GM18909 (cell line): ENCODE measurements at regions not wholly inside any gene's neighbourhood (a gene's known extent, or its start where the extent isn't known, plus 50 kb on each side); places are given as distances from the start of the nearest gene placed in this dataset.
"Not testable (repeated sequence)": the region's sequence is repeated elsewhere in the genome, so short reads cannot be mapped to it uniquely, and the experiment has no call there.

Source experiments
- ATAC-seq: cut with Tn5 transposase; IDR thresholded peaks from one replicate; pipeline ENCODE4 v1.9.1; 2021; ENCODE audit warnings: mild to moderate bottlenecking; ENCODE audit not compliant: unreplicated experiment, poor library complexity

DNA sequence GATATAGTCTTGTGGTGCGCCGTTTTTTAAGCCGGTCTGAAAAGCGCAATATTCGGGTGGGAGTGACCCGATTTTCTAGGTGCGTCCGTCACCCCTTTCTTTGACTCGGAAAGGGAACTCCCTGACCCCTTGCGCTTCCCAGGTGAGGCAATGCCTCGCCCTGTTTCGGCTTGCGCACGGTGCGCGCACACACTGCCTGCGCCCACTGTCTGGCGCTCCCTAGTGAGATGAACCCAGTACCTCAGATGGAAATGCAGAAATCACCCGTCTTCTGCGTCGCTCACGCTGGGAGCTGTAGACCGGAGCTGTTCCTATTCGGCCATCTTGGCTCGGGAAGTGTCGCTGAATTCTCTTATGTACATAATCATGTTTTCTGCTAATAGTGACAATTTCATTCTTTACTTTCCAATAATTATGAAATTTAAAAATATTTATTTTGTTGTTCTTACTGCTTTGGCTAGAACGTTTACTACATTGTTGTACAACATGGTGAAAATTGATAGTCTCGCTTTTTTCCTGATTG, 61.2 kb upstream of the MINDY3 start:
- ATAC-seq = not testable (repeated sequence)

DNA sequence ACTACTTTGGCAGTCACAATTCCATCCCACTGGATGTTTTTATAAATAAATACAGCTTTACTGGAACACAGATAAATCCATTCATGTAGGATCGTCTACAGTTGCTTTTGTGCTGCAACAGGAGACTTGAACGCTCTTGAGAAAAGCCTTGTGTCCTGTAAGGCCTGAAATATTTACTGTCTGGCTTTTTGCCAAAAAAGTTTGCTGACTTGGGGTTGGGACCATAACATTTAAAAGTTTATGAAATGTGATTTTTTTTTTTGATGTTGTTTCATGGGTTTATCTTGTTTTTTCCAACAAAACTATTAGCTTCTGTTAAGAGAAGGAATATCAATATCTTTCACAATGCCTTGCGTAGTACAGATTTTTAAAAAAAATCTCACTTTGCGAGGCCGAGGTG, 71.1 kb upstream of the MINDY3 start:
- ATAC-seq = no peak

DNA sequence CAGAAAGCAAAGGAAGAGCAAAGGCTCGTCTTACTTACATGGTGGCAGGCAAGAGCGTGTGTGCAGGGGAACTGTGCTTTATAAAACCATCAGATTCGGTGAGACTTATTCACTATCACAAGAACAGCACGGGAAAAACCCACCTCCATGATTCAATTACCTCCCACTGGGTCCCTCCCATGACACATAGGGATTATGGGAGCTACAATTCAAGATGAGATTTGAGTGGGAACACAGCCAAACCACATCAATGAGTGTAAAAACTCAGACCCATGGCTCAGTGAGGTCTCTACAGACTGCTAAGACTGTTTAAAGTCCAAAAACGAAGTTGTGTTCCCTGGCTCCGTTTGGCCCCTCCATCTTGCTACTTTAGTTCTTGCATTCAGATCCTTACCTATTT, 79.2 kb upstream of the MINDY3 start:
- ATAC-seq = not testable (repeated sequence)

DNA sequence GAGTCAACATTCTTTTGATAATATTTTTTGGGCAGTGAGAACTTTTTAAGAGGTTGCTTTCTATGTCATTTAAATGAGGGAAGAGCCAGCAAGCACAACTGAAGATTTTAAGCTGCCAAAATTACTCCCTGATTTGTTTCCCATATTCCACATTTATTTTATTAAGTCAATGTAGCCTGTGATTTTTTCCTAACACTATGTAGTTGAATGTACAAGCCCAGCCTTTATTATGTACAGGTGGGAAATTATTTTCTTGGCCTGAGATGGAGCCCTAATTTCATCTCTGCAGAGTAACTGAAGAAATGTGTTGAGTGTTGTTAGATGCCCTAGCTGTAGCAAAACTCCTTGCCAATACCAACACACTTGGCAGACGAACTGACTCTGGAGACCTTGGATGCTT, 83.1 kb upstream of the MINDY3 start:
- ATAC-seq = no peak

DNA sequence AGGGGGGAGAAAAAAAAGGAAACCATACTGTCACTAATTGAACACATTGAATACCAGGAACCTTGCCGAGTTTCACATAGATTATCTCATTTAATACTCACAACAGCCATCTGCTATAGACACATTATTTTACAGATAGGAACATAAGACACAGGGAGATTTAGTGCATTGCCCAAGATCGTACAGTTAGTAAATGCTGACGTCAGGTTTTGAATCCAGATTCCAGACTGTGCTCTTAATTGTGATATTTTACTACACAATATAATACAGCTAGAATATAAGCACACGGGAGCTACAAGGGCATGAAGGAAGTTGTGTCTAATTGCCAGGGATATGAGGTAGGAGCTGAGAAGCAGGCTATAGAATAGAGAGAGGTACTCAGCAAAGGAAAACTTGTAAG, 93.9 kb upstream of the MINDY3 start:
- no peak for ATAC-seq

DNA sequence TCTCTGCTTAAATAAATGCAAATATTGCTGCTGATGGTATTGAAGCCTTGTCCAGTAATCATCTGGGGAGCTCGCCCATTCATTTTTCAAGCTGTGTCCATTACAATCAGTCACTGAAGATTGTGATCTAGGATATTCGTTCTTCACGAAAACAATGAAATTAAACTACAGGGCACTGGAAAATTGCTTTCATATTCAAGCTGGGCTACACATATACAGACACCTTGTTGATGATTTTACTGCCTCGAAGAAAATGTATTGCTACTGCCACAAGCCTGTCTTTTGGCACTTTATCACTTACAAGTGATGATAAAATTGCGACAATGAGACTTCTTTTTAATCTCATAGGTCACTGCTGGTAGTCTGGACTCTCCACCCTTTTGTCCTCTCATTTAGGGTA, 100.0 kb upstream of the MINDY3 start:
- ATAC-seq = no peak

DNA sequence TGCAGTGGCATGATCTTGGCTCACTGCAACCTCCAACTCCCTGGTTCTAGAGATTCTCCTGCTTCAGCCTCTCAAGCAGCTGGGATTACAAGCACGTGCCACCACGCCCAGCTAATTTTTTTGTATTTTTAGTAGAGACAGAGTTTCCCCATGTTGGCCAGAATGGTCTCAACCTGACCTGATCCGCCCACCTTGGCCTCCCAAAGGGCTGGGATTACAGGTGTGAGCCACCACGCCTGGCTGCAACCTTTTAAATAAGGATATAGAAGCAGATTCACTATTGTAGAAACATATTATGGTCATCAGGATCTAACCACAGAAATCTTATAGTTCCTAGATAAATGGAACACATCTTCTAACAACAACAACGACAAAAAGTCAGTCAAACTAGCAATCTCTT, 112.4 kb upstream of the MINDY3 start:
- not testable (repeated sequence) for ATAC-seq

DNA sequence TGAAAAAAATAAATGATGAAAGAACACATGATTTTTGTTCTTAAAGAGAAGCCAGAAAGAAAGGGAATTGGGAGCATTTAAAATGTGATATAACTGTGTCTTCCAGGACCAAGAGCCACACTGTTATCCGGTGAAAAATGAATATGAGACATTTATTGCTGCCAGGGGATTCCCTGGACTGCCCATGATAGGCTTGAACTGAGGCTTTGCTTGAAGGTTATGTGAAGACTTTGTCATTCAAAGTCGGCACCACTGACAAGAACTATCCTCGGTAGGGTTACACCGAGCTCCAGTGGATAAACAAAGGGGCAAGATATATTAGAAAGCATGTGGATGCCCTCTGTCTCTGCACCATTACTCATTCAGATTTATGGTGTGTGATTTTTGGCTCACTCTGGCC, 125.4 kb upstream of the MINDY3 start:
- ATAC-seq = no peak

DNA sequence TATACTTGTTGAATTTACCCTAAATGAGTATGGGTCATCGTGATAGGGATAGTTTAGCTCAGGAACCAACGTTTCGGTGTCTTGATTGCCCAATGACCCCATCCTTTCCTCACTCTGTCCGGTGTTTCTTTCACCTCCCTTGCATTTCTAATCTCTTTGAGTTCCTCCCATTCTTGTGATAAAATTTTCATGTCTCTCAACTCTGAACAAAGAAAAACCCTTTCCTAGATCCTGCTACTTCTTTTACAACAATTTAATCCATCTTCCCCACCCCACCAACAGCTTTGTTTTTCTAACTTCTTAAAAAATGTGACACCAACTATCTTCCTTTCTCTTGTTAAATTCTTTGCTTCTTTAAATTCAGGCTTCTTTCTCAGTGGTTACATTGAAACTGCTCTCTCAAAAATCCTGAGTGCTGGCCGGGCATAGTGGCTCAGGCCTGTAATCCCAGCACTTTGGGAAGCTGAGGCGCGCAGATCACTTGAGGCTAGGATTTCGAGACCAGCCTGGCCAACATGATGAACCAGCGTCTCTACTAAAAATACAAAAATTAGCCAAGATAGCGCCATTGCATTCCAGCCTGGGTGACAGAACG, 130.3 kb upstream of the MINDY3 start:
- ATAC-seq = no peak

DNA sequence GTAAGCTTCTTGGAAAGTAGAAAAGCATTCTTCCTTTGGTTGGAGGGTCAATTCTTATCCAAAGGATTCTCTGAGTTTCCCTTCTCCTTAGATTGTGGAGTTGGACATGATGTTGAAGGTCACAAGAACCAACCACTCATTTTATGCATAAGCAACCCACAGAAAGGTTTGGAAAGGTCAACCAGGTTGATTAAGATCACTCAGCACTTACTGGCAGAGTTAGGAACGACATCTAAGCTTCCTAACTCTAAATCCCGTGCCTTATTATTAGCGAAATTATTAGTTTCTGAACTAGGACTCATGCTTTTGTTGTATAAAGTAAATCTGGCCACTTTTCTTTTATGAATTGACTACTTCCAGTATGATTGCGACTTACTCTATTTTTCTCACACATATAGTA, 137.0 kb upstream of the MINDY3 start:
- no peak for ATAC-seq

DNA sequence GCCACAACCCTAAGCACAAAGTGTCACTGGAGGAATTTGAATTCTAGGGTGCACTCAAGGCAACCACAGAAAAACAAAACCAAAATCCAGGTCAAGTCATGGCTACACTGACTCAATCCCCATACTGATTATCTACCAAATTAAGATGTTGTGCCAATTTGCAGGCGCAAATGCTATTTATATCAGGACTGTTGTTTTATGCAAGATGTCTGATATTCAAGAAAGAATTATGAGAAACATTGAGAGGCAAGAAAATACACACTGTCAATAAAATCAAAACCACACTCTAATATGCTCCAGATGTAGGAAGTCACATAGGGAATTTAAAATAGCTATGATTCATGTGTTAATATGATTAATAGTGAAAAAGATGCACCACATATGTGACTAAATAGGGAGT, 141.3 kb upstream of the MINDY3 start:
- no peak for ATAC-seq

DNA sequence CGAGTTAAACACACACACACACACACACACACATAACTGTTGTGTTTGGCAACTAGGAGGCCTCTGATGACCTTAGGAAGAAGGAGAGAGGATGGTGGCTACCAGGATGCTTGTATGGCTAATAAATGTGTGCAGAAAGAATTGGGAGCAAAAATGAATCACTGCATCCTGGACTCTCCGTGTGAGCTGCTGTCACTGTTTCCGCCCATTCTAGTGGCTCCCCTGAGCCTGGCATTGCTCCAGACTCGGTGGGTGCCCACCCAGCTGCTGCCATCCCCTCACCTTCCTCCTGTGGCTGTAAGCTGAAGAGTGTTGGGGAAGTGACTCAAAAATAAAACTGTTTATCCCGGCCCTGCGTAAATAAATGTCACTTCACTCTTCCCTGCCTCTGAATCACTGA, 149.5 kb upstream of the MINDY3 start:
- ATAC-seq = no peak

DNA sequence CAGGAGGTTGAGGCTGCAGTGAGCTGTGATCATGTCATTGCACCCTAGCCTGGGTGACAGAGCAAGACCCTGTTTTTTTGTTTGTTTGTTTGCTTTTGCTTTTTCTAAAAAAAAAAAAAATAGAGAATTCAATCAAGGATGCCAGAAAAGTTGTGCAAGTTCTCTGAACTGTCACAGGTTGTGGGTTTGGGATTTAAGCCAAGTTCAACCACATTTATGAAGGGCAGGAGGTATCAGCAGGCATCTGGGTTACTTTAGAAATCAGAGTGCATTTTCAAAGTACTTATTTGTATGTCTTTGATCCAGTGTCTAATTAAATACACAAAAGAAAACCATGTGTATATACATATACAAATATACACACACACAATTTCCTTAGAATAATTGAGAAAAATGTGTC, 151.2 kb upstream of the MINDY3 start:
- no peak for ATAC-seq

DNA sequence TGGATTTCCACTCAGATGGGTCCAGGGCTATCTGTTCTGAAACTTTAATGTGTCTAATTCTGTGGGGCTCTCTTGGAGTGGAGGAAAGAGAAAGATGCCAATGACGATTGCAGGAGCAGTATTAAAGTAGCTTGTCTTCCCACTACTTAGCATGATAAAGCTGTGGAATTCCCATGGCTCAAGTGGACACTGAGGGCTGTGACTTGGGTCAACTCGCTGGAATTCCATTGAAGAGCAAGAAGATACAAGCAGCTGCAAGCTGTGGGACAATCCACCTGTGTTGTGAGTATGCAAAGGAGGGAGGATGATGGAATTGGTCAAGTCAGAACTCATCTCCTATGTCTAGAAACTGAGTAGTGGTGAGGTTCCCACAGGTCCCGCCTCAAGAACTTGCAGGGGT, 154.2 kb upstream of the MINDY3 start:
- ATAC-seq = no peak

DNA sequence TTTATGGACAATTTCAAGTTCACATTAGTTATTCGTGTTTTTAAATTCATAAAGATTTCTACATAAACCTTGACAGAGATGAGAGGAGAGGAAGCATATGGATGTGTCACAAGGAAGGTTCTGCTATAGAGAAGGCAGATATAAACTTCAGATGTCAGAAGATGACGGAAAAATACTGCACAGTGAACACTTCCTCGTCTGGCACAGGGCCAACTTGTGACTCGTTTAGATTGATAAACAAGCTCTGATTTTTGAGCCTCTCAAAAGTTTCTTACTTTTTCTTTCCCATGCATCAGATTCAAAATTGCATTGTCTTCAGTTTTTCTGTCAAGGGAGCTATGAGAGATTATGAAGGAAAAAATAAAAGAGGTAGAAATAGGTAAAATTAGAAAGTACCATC, 156.4 kb upstream of the MINDY3 start:
- ATAC-seq = no peak

DNA sequence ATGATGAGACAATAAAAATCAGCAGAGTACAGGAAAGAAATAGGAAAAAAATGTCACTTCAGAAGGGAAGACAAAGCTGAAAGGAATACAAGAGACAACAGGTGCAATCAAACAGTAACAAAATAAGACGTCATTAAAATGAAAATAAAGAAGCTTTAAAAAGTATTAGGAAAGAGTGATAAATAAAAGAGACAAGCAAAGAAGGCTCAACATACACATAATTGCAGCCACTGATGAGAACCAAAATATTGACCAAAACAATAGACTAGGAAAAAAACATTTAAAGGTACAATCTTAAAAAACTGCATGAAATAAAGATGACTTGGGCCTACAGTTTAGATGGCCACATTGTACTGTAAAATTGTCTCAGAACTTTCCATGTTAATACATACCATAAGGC, 160.5 kb upstream of the MINDY3 start:
- no peak for ATAC-seq

DNA sequence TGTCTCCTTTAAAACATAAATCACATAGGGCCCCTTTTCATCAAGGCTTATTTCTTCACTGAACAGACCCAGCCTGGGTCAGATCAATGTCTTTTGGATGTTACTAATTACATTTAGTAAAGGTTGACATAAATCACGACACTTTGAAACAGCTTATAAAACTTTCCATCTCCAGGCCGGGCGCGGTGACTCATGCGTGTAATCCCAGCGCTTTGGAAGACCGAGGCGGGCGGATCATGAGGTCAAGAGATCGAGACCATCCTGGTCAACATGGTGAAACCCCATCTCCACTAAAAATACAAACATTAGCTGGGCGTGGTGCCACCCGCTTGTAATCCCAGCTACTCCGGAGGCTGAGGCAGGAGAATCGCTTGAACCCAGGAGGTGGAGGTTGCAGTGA, 166.5 kb upstream of the MINDY3 start:
- not testable (repeated sequence) for ATAC-seq

DNA sequence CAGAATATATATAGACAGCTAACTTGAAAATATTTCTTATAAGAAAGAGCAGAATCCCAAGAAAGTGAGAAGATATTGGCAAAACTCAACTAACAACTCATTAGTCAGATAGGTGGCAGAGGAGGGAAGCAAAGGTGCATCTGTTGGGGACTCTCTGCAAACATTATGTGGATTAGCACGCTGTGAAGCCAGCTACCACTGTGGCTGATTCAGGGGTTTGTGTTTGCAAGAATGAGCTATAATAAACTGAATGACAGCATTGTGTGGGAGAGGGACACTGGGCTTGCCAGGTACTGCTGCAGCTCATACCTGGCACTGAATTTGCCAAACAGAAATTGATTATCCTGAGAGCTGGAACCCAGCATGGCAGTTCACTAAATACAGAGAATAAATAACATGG, 170.3 kb upstream of the MINDY3 start:
- ATAC-seq = no peak

DNA sequence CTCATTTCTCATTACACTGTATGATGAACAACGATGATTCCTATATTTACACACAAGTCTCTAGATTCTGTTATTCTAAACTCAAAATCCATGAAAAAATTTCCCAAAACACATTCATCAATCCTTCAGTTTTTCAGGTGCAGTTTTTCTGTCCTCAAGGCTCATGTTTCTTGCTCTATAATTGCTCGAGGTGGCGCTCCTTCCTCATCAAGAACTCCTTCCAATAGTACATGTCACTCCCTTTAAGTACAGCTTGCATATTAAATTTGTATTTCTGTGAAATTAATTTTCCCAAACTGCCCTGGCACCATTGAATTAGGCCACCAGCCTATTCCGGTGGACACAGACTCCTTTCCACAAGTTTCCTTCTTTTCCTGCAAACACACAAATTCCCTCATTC, 188.7 kb upstream of the MINDY3 start:
- no peak for ATAC-seq

DNA sequence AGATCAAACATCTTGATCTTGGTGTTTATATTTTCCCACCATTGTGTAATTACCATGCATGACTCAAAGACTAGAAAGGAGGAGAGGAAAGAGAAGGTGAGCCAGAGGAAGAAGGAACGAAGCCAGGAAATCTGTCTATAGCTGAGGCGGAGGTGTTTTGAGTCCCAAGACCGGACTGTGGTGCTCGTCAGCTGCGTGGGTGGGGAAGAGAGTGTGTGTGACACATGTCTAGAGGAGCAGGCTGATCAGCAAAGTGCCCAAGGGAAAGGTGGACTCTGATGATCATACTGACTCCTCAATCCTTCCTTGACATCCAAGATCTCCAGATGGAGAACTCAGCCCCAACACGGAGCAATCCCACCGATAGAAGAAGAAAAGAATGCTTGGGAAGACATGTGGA, 189.5 kb upstream of the MINDY3 start:
- ATAC-seq = no peak

DNA sequence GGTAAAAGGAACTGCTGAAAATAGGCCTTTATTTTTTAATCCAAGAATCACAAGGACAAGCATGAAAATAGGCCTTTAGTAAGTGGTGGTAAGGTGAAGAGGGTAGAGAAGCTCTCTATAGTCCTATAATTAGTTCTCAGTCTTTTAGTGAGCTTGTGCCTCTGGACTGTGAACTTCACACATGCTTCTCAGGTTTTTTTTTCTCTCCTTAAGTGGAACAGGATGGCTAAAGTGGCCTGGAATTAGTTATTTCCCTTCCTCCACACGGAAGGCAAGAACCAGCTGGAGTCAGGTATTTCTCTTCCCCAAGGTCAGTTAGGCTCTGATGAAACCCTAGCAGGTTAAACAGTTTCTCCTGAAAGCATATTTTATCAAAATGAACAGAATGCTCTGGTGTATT, 203.0 kb upstream of the MINDY3 start:
- no peak for ATAC-seq

DNA sequence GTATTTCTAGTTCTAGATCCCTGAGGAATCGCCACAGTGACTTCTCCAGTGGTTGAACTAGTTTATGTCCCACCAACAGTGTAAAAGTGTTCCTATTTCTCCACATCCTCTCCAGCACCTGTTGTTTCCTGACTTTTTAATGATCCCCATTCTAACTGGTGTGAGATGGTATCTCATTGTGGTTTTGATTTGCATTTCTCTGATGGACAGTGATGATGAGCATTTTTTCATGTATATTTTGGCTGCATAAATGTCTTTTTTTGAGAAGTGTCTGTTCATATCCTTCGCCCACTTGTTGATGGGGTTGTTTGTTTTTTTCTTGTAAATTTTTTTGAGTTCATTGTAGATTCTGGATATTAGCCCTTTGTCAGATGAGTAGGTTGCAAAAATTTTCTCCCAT, 223.2 kb upstream of the MINDY3 start:
- not testable (repeated sequence) for ATAC-seq

DNA sequence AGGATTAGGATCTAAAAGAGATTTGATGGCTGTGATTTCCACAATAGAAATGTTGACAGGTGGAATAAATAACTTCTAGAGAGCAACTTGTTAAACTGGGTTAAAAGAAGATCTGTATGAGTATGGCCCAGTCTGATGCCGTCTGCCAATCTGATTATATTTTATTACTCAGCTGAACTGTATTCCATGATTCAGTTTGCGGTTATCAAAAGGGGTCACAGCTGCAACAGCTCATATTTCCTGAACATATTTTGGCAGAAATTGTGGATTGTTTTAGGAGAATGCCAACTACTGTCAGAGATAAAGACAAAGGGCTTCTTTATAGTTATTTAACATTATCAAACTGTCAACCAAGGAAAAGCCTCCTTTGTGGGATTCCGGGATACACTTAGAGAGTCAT, 244.8 kb upstream of the MINDY3 start:
- ATAC-seq = no peak
